ENCODE measurements at regions not wholly inside any gene's neighbourhood (a gene's known extent, or its start where the extent isn't known, plus 50 kb on each side); places are given as distances from the start of the nearest gene placed in this dataset.

- intact Hi-C loops (cut with DNase I): no loop called here
- ATAC-seq: no peak
- no peak for DNase-seq
These were observed 50.2 kb upstream of the NSMCE3 start for GRCh38 chr15:29319823-29320222.

Data from left cardiac atrium (tissue), 4 donors.